Lower leg skin (tissue), 3 donors: ENCODE measurements at regions not wholly inside any gene's neighbourhood (a gene's known extent, or its start where the extent isn't known, plus 50 kb on each side); places are given as distances from the start of the nearest gene placed in this dataset.
"Not testable (repeated sequence)": the region's sequence is repeated elsewhere in the genome, so short reads cannot be mapped to it uniquely, and the experiment has no call there.

ENCODE experiments used
- CTCF ChIP-seq, 3 donors: fragments of 450-650 bp; IDR thresholded peaks; one replicate each; pipeline ENCODE4 v1.5.1; 2016; ENCODE audit warnings: antibody characterized with exemption in 3 of 3, mild to moderate bottlenecking in 3 of 3, moderate library complexity in 2 of 3
- POLR2A ChIP-seq, 2 donors: fragments of 450-650 bp; IDR thresholded peaks; one replicate each; pipeline ENCODE4 v1.6.1; 2016 to 2017; ENCODE audit warnings: antibody characterized with exemption in 2 of 2, mild to moderate bottlenecking in 1 of 2, moderate library complexity in 1 of 2

DNA sequence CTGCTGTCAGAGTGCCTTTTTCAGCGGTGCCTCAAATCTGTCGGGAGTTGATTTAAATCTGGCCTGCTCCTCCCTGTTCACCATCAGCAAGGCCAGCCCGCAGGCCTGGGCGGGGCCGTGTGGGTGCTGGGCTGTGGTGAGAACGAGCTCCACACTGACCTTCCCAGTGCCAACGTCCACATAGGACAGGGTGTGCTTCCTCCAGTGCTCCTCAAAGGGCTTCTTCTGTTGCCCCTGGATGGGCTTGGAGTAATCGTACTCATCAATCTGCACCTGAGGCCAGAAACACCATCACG is 50.2 kb upstream of the LPCAT1 start:
- not testable (repeated sequence) for TF ChIP-seq CTCF, POLR2A (IDR thresholded peaks at IDR 0.05)
